SK-N-SH (cell line): ENCODE measurements at regions not wholly inside any gene's neighbourhood (a gene's known extent, or its start where the extent isn't known, plus 50 kb on each side); places are given as distances from the start of the nearest gene placed in this dataset.

Source experiments
- CTCF ChIA-PET: fragments of 300-600, 350-600 bp; formaldehyde crosslinking; extraction: SDS; loops from one replicate; lab custom pipeline; 2021; lab: Yijun Ruan, JAX
- POLR2A ChIA-PET: fragments of 350-600 bp; sonication (Branson Sonifier 250); formaldehyde crosslinking; extraction: SDS; loops from one replicate; lab custom pipeline; 2020; ENCODE audit warnings: antibody characterized with exemption, inconsistent platforms; lab: Yijun Ruan, JAX
- DNase-seq: peaks from one replicate; pipeline ENCODE4 v3.0.0; 2012
- H2AFZ ChIP-seq: fragments of 200-600 bp; sonication (generic); 2 replicates; pipeline ENCODE4 v1.8.1; 2016; ENCODE audit warnings: antibody characterized with exemption, mild to moderate bottlenecking, low read depth
- H3F3A ChIP-seq: fragments of 200-600 bp; sonication (generic); replicated peaks from 2 replicates; pipeline ENCODE3; 2016; ENCODE audit warnings: antibody characterized with exemption, mild to moderate bottlenecking; ENCODE audit not compliant: insufficient read depth
- H3K27ac ChIP-seq, 2 experiments: fragments of 200-500 bp in 1 of 2; fragments of 200-600 bp in 1 of 2; sonication (Bioruptor generic) in 1 of 2; sonication (generic), shearing (Covaris generic) in 1 of 2; 2 replicates each; pipeline versions ENCODE4 v1.5.1 to v1.6.1; 2014 to 2016; ENCODE audit warnings: low read depth in 2 of 2, inconsistent platforms in 1 of 2, low read length in 1 of 2, mild to moderate bottlenecking in 1 of 2, mixed read lengths in 1 of 2
- H3K27me3 ChIP-seq: fragments of 200-600 bp; sonication (generic), shearing (Covaris generic); 2 replicates; pipeline ENCODE4 v1.6.1; 2016; ENCODE audit warnings: mixed run types; ENCODE audit not compliant: insufficient read depth
- H3K36me3 ChIP-seq, 2 experiments: fragments of 200-500 bp in 1 of 2; fragments of 200-600 bp in 1 of 2; sonication (Bioruptor generic) in 1 of 2; sonication (generic) in 1 of 2; replicated peaks in 1 of 2; 2 replicates each; pipeline versions ENCODE3 to v1.5.1; 2014 to 2016; ENCODE audit warnings: low read length in 1 of 2, mild to moderate bottlenecking in 1 of 2; ENCODE audit not compliant: insufficient read depth in 2 of 2, control insufficient read depth in 1 of 2
- H3K4me1 ChIP-seq, 2 experiments: fragments of 200-500 bp in 1 of 2; fragments of 200-600 bp in 1 of 2; sonication (Bioruptor generic) in 1 of 2; sonication (generic), shearing (Covaris generic) in 1 of 2; 2 replicates each; pipeline versions ENCODE4 v1.5.1 to v1.6.1; 2014 to 2016; ENCODE audit warnings: low read depth in 1 of 2, low read length in 1 of 2, mixed run types in 1 of 2; ENCODE audit not compliant: insufficient read depth in 2 of 2, control insufficient read depth in 1 of 2
- H3K4me2 ChIP-seq: fragments of 200-600 bp; sonication (generic), shearing (Covaris generic); 2 replicates; pipeline ENCODE4 v1.6.1; 2017; ENCODE audit warnings: mixed run types
- H3K4me3 ChIP-seq, 2 experiments: fragments of 200-500 bp in 1 of 2; fragments of 200-600 bp in 1 of 2; sonication (Bioruptor generic) in 1 of 2; sonication (generic), shearing (Covaris generic) in 1 of 2; 2 replicates each; pipeline versions ENCODE4 v1.5.1 to v1.8.1; 2014 to 2016; ENCODE audit warnings: low read depth in 2 of 2, inconsistent platforms in 1 of 2, low read length in 1 of 2, mild to moderate bottlenecking in 1 of 2, mixed read lengths in 1 of 2, moderate library complexity in 1 of 2
- H3K79me2 ChIP-seq: fragments of 200-600 bp; sonication (generic); 2 replicates; pipeline ENCODE4 v1.8.1; 2017; ENCODE audit warnings: mild to moderate bottlenecking; ENCODE audit not compliant: insufficient read depth
- H3K9ac ChIP-seq: fragments of 200-600 bp; sonication (generic); 2 replicates; pipeline ENCODE4 v1.6.1; 2017; ENCODE audit warnings: mixed run types
- H3K9me2 ChIP-seq: fragments of 200-600 bp; sonication (generic); 2 replicates; pipeline ENCODE4 v1.6.1; 2017; ENCODE audit warnings: mixed run types
- H3K9me3 ChIP-seq: fragments of 200-600 bp; sonication (generic); 2 replicates; pipeline ENCODE4 v1.6.1; 2017; ENCODE audit warnings: mixed run types, mild to moderate bottlenecking, moderate library complexity
- H4K20me1 ChIP-seq: fragments of 200-600 bp; sonication (generic); 2 replicates; pipeline ENCODE4 v1.6.1; 2017; ENCODE audit warnings: mild to moderate bottlenecking, mixed run types; ENCODE audit not compliant: insufficient read depth
- CHD2 ChIP-seq: fragments of 150-350 bp; IDR thresholded peaks from 2 replicates; pipeline ENCODE4 v1.6.1; 2018; ENCODE audit warnings: low read length; ENCODE audit not compliant: partially characterized antibody
- FOSL2 ChIP-seq: IDR thresholded peaks from 2 replicates; pipeline ENCODE4 v1.4.0; 2012; ENCODE audit warnings: low read depth, mild to moderate bottlenecking, moderate library complexity, borderline replicate concordance
- GATA2 ChIP-seq: sonication (generic); formaldehyde crosslinking; IDR thresholded peaks from 2 replicates; pipeline ENCODE4 v1.5.0; 2020; ENCODE audit warnings: mild to moderate bottlenecking, missing genetic modification reagents
- JUND ChIP-seq: IDR thresholded peaks from 2 replicates; pipeline ENCODE4 v1.4.0; 2012
- MEF2A ChIP-seq: IDR thresholded peaks from 2 replicates; pipeline ENCODE4 v1.4.0; 2012; ENCODE audit warnings: low read depth, borderline replicate concordance
- NFIC ChIP-seq: IDR thresholded peaks from 2 replicates; pipeline ENCODE4 v1.4.0; 2012; ENCODE audit warnings: borderline replicate concordance
- RAD21 ChIP-seq: IDR thresholded peaks from 2 replicates; pipeline ENCODE4 v1.6.1; 2012; ENCODE audit warnings: mild to moderate bottlenecking, low read length
- RFX5 ChIP-seq: IDR thresholded peaks from 2 replicates; pipeline ENCODE4 v1.6.1; 2012; ENCODE audit warnings: mild to moderate bottlenecking, improper control_type of control experiment, low read length
- SIN3A ChIP-seq: IDR thresholded peaks from 2 replicates; pipeline ENCODE4 v1.6.1; 2012; ENCODE audit warnings: low read depth, mild to moderate bottlenecking, low read length, moderate library complexity, borderline replicate concordance
- SMC3 ChIP-seq: IDR thresholded peaks from 2 replicates; pipeline ENCODE4 v1.6.1; 2012; ENCODE audit warnings: low read depth, low read length, improper control_type of control experiment
- TEAD4 ChIP-seq: IDR thresholded peaks from 2 replicates; pipeline ENCODE4 v1.4.0; 2012; ENCODE audit warnings: mild to moderate bottlenecking, borderline replicate concordance; ENCODE audit not compliant: insufficient read depth
- YY1 ChIP-seq: IDR thresholded peaks from 2 replicates; pipeline ENCODE4 v1.4.0; 2012; ENCODE audit warnings: low read depth, mild to moderate bottlenecking
- ZBTB33 ChIP-seq: IDR thresholded peaks from 2 replicates; pipeline ENCODE4 v1.4.0; 2012; ENCODE audit warnings: low read depth, borderline replicate concordance
- WGBS: methylation state at CpG from one replicate; pipeline ENCODE4 v1.1.6; 2017; ENCODE audit warnings: low lambda C conversion rate; 5-methylcytosine and 5-hydroxymethylcytosine counted together
- TF ChIP-seq, protein P1 (sequence below): IDR thresholded peaks from 2 replicates; pipeline ENCODE4 v1.4.0; 2012; ENCODE audit warnings: low read depth
- TF ChIP-seq, protein P2 (sequence below): IDR thresholded peaks from 2 replicates; pipeline ENCODE4 v1.4.0; 2012; ENCODE audit warnings: low read depth, borderline replicate concordance

DNA sequence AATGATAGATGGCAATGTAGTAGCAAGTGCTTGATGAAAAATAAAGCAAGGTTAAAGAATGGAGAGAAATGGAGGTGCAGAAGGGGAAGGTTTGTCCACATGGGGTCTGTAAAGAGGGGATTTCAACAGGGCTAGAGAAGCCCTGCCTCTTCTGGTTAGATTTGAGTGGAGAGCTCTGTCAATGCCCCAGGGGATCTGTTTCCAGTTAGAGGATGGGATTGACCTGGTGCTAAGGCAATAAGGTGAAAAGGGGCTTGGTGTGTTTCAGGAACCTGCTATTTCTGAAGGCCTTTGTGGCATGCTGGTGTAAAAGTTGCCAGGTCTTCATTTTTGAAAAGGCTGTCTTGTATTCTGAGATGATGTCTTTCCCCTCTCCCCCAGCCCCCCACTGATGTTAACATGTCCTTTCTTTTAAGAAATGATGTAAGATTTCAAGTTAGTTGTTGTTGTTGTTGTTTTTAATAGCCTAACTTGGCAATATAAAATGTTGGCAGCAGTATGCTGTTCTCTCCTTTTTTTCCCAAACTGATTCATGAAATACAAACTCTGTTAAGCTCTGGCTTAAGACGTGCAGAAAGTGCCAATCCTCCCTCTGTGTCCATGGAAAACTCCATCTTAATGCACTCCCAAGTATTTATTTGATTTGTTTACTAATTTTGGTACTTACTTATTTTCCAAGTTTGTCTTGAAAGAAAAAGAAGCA lies 370.3 kb upstream of the ADGRL2 start:
- H2AFZ ChIP-seq: no peak overlapping the region
- no peak overlapping the region for H3K4me2 ChIP-seq
- no peaks in the 10 kb centered on the region for H3K9me3 ChIP-seq
- H3K9ac ChIP-seq: no peak overlapping the region
- H4K20me1 ChIP-seq: no peaks in the 10 kb centered on the region
- peaks cover 0 to 8% of the 10 kb centered on the region in 2 experiments; a peak in 1 of 4 replicates for H3K4me1 ChIP-seq
- H3K9me2 ChIP-seq: no peaks in the 10 kb centered on the region
- 50% methylated on average over 1 of the region's 1 CpG for WGBS
- H3K27me3 ChIP-seq: no peaks in the 10 kb centered on the region
- POLR2A ChIA-PET: no interaction called here
- H3K79me2 ChIP-seq: no peaks in the 10 kb centered on the region
- CTCF ChIA-PET: interaction anchor here (0.6 to 1.0 kb wide), 3 partner anchors 37 to 331 kb away, joined by 3 read pairs; no protein-coding TSS in a partner anchor
- DNase-seq: peak; percentile 20
- H3K27ac ChIP-seq: no peak overlapping the region; a peak in 1 of 4 replicates
- no peak overlapping the region for H3K4me3 ChIP-seq
- no peak for TF ChIP-seq ZBTB33
- TF ChIP-seq CHD2: no peak
- TF ChIP-seq, protein P1, sequence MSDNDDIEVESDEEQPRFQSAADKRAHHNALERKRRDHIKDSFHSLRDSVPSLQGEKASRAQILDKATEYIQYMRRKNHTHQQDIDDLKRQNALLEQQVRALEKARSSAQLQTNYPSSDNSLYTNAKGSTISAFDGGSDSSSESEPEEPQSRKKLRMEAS: no peak
- H3K36me3 ChIP-seq: no peaks in the 10 kb centered on the region
- no peaks in the 10 kb centered on the region for H3F3A ChIP-seq

GRCh38 chr1:81428998-81429397 lies 371.7 kb upstream of the ADGRL2 start:
- CTCF ChIA-PET: no interaction called here
- Histone ChIP-seq H3K27ac (no peak overlapping the region), H3K4me3 (no peak overlapping the region), H3K79me2 (no peaks in the 10 kb centered on the region), H2AFZ (no peak overlapping the region), H3K9me3 (no peaks in the 10 kb centered on the region), H3K4me1 (peaks cover 0 to 16% of the 10 kb centered on the region in 2 experiments; a peak in 2 of 4 replicates), H3F3A (no peaks in the 10 kb centered on the region), H3K36me3 (no peaks in the 10 kb centered on the region), H3K9ac (no peak overlapping the region), H3K27me3 (no peaks in the 10 kb centered on the region), H4K20me1 (no peaks in the 10 kb centered on the region), H3K4me2 (no peak overlapping the region), H3K9me2 (no peaks in the 10 kb centered on the region)
- 77% methylated on average over 1 of the region's 1 CpG for WGBS
- no peak for TF ChIP-seq RAD21
- TF ChIP-seq, protein P1: no peak
- POLR2A ChIA-PET: no interaction called here
- DNase-seq: no peak

- Histone ChIP-seq H3K9me3 (no peaks in the 10 kb centered on the region), H3K79me2 (no peaks in the 10 kb centered on the region), H3F3A (no peaks in the 10 kb centered on the region), H3K27ac (peak overlapping the region in 1 of 2 experiments; percentile 94; a peak in 2 of 4 replicates), H3K9me2 (no peaks in the 10 kb centered on the region), H3K4me3 (no peak overlapping the region), H3K9ac (no peak overlapping the region), H2AFZ (no peak overlapping the region), H3K27me3 (no peaks in the 10 kb centered on the region), H4K20me1 (no peaks in the 10 kb centered on the region), H3K4me1 (peaks cover 0 to 17% of the 10 kb centered on the region in 2 experiments; a peak in 2 of 4 replicates), H3K36me3 (no peaks in the 10 kb centered on the region), H3K4me2 (no peak overlapping the region)
- DNase-seq: no peak
- WGBS: 81% methylated on average over 2 of the region's 2 CpGs
- POLR2A ChIA-PET: interaction anchor here (1.1 to 1.4 kb wide), 2 partner anchors 375 to 377 kb away, joined by 3 to 4 read pairs; partner anchors contain the start of gene ADGRL2
- TF ChIP-seq FOSL2 (no peak), RFX5 (no peak), CHD2 (no peak), GATA2 (CRISPR knock-in tag) (no peak), NFIC (no peak), SMC3 (no peak), JUND (no peak), TEAD4 (no peak), MEF2A (no peak), YY1 (no peak), SIN3A (no peak)
- TF ChIP-seq, protein P2, sequence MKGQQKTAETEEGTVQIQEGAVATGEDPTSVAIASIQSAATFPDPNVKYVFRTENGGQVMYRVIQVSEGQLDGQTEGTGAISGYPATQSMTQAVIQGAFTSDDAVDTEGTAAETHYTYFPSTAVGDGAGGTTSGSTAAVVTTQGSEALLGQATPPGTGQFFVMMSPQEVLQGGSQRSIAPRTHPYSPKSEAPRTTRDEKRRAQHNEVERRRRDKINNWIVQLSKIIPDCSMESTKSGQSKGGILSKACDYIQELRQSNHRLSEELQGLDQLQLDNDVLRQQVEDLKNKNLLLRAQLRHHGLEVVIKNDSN: no peak
- CTCF ChIA-PET: interaction anchor here (1.6 to 1.7 kb wide), 2 partner anchors 13 to 119 kb away, joined by 6 to 9 read pairs; no protein-coding TSS in a partner anchor
These were observed 375.9 kb upstream of the ADGRL2 start for GRCh38 chr1:81424816-81425215.
